AG09319 (cell line): ENCODE measurements at regions not wholly inside any gene's neighbourhood (a gene's known extent, or its start where the extent isn't known, plus 50 kb on each side); places are given as distances from the start of the nearest gene placed in this dataset.

Experiments used
- DNase-seq: peaks from one replicate; pipeline ENCODE4 v3.0.0-alpha.2; 2010; ENCODE audit warnings: low read depth; ENCODE audit errors: extremely low read depth
- CTCF ChIP-seq: IDR thresholded peaks from 2 replicates; pipeline ENCODE4 v1.5.1; 2011; ENCODE audit warnings: low read depth, mild to moderate bottlenecking, inconsistent platforms, low read length, moderate library complexity

GRCh38 chr3:34411596-34411995, 613.2 kb downstream of the PDCD6IP start:
- no peak for DNase-seq
- TF ChIP-seq CTCF = no peak

- DNase-seq = no peak
- no peak for TF ChIP-seq CTCF
Measured at GRCh38 chr3:34419801-34420200, 621.4 kb downstream of the PDCD6IP start.

GRCh38 chr3:34421762-34422161, 623.3 kb downstream of the PDCD6IP start:
- no peak for DNase-seq
- no peak for TF ChIP-seq CTCF

- no peak for DNase-seq
- TF ChIP-seq CTCF = no peak
Measured at GRCh38 chr3:34439796-34440195, 641.4 kb downstream of the PDCD6IP start.

GRCh38 chr3:34444137-34444536, 645.7 kb downstream of the PDCD6IP start:
- no peak for DNase-seq
- TF ChIP-seq CTCF = no peak

- no peak for DNase-seq
- no peak for TF ChIP-seq CTCF
Measured at GRCh38 chr3:34449305-34449704, 650.9 kb downstream of the PDCD6IP start.

GRCh38 chr3:34463414-34463813, 665.0 kb downstream of the PDCD6IP start:
- no peak for DNase-seq
- no peak for TF ChIP-seq CTCF
